Parathyroid adenoma (tissue), 2 donors: ENCODE measurements at regions not wholly inside any gene's neighbourhood (a gene's known extent, or its start where the extent isn't known, plus 50 kb on each side); places are given as distances from the start of the nearest gene placed in this dataset.

ENCODE experiments used
- H2AFZ ChIP-seq: fragments of 300-600 bp; sonication (generic); one replicate; pipeline ENCODE4 v1.7.0; 2017; ENCODE audit warnings: antibody characterized with exemption, mild to moderate bottlenecking
- H3K27ac ChIP-seq: fragments of 300-600 bp; sonication (generic); one replicate; pipeline ENCODE4 v1.7.0; 2017
- H3K27me3 ChIP-seq: fragments of 300-600 bp; sonication (generic); one replicate; pipeline ENCODE4 v1.7.0; 2017; ENCODE audit warnings: low read length; ENCODE audit not compliant: control insufficient read depth, insufficient read depth
- H3K36me3 ChIP-seq: fragments of 300-600 bp; sonication (generic); one replicate; pipeline ENCODE4 v1.7.0; 2017; ENCODE audit warnings: low read length; ENCODE audit not compliant: control insufficient read depth, insufficient read depth
- H3K4me1 ChIP-seq: fragments of 300-600 bp; sonication (generic); one replicate; pipeline ENCODE4 v1.7.0; 2017; ENCODE audit warnings: control low read depth
- H3K4me2 ChIP-seq: fragments of 300-600 bp; sonication (generic); one replicate; pipeline ENCODE4 v1.7.0; 2017; ENCODE audit warnings: low read length
- H3K4me3 ChIP-seq: fragments of 300-600 bp; sonication (generic); one replicate; pipeline ENCODE4 v1.7.0; 2017; ENCODE audit warnings: low read depth, low read length
- H3K79me2 ChIP-seq: fragments of 300-600 bp; sonication (generic); one replicate; pipeline ENCODE4 v1.7.0; 2017; ENCODE audit warnings: control low read depth
- H3K9ac ChIP-seq: fragments of 300-600 bp; sonication (generic); one replicate; pipeline ENCODE4 v1.7.0; 2017; ENCODE audit warnings: mild to moderate bottlenecking
- H3K9me3 ChIP-seq: fragments of 300-600 bp; sonication (generic); one replicate; pipeline ENCODE4 v1.7.0; 2017; ENCODE audit warnings: low read length; ENCODE audit not compliant: control insufficient read depth
- TF ChIP-seq, protein P1 (sequence below): fragments of 300-600 bp; sonication (generic); IDR thresholded peaks from one replicate; pipeline ENCODE4 v1.7.0; 2017; ENCODE audit warnings: antibody characterized with exemption, mild to moderate bottlenecking
- donor health status: primary hyperparathyroidism.

- Histone ChIP-seq H3K9me3 (no peaks in the 10 kb centered on the region), H3K9ac (no peak overlapping the region), H3K4me1 (no peaks in the 10 kb centered on the region), H3K36me3 (no peaks in the 10 kb centered on the region), H3K4me2 (no peak overlapping the region), H2AFZ (no peak overlapping the region), H3K79me2 (no peaks in the 10 kb centered on the region), H3K4me3 (no peak overlapping the region), H3K27ac (no peak overlapping the region), H3K27me3 (no peaks in the 10 kb centered on the region)
- TF ChIP-seq, protein P1, sequence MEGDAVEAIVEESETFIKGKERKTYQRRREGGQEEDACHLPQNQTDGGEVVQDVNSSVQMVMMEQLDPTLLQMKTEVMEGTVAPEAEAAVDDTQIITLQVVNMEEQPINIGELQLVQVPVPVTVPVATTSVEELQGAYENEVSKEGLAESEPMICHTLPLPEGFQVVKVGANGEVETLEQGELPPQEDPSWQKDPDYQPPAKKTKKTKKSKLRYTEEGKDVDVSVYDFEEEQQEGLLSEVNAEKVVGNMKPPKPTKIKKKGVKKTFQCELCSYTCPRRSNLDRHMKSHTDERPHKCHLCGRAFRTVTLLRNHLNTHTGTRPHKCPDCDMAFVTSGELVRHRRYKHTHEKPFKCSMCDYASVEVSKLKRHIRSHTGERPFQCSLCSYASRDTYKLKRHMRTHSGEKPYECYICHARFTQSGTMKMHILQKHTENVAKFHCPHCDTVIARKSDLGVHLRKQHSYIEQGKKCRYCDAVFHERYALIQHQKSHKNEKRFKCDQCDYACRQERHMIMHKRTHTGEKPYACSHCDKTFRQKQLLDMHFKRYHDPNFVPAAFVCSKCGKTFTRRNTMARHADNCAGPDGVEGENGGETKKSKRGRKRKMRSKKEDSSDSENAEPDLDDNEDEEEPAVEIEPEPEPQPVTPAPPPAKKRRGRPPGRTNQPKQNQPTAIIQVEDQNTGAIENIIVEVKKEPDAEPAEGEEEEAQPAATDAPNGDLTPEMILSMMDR, result no peak
Observed at GRCh38 chr15:47933865-47934264, 186.9 kb upstream of the SLC24A5 start.

DNA sequence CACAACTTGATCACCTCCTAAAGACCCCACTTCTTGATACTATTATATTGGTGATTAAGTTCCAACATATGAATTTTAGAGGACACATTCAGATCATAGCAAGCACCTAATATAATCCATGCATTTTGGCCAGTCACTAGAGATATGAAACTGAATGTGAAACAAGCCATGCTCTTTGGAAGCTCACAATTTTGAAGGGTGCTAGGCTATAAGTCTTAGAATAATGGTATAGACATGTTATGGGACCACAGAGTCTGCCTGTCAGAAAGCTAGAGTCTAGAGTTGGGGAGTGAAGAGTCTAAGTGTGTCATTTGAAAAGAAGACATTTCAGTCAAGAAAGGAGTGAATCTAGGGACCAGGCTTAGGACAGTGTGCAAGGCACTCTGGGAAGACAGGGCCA lies 186.4 kb upstream of the SLC24A5 start:
- Histone ChIP-seq H3K4me2 (no peak overlapping the region), H3K79me2 (no peaks in the 10 kb centered on the region)

GRCh38 chr15:47937834-47938233 lies 183.0 kb upstream of the SLC24A5 start:
- Histone ChIP-seq H2AFZ (no peak overlapping the region), H3K27me3 (no peaks in the 10 kb centered on the region), H3K9ac (no peak overlapping the region), H3K79me2 (no peaks in the 10 kb centered on the region), H3K36me3 (no peaks in the 10 kb centered on the region), H3K27ac (no peak overlapping the region), H3K9me3 (no peaks in the 10 kb centered on the region), H3K4me3 (no peak overlapping the region), H3K4me1 (no peaks in the 10 kb centered on the region), H3K4me2 (no peak overlapping the region)
- TF ChIP-seq, protein P1, result no peak

More for the DNA sequence above, 186.4 kb upstream of the SLC24A5 start:
- Histone ChIP-seq H3K4me1 (no peaks in the 10 kb centered on the region), H2AFZ (no peak overlapping the region), H3K36me3 (no peaks in the 10 kb centered on the region), H3K9me3 (no peaks in the 10 kb centered on the region), H3K9ac (no peak overlapping the region), H3K27me3 (no peaks in the 10 kb centered on the region), H3K27ac (no peak overlapping the region), H3K4me3 (no peak overlapping the region)
- TF ChIP-seq, protein P1, result no peak

DNA sequence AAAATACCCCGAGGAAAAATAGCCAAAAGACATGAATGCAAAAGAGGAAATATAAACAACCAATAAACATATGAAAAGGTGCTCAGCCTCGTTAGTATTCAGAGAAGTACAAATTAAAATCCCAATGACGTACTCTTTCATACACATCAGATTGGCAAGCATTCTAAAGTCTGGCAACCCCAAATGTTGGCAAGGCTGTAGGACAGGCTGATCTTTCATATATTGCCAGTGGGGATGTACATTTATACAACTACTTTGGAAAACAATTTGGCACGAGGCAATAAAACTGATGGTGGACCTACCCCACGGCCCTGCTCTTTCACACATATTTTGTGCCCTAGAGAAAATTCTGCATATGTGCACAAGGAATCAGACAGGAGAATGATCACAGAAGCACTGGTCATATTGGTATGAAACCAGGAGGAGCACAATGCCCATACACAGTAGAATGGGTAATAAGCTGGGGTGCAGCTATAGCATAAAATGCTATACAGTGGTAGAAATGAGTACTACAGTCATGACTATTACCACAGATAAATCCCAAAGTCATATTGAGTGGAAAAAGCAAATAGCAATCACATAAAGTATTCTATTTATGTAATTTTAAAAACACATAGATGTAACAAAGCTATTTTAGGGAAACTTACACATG lies 176.0 kb upstream of the SLC24A5 start:
- Histone ChIP-seq H3K9ac (no peak overlapping the region), H3K27ac (no peak overlapping the region), H3K4me2 (no peak overlapping the region), H3K27me3 (no peaks in the 10 kb centered on the region), H3K4me3 (no peak overlapping the region), H3K79me2 (no peaks in the 10 kb centered on the region), H2AFZ (no peak overlapping the region), H3K4me1 (no peaks in the 10 kb centered on the region), H3K9me3 (no peaks in the 10 kb centered on the region), H3K36me3 (no peaks in the 10 kb centered on the region)
- TF ChIP-seq, protein P1, result no peak
